Karpas-422 (cell line): ENCODE measurements at regions not wholly inside any gene's neighbourhood (a gene's known extent, or its start where the extent isn't known, plus 50 kb on each side); places are given as distances from the start of the nearest gene placed in this dataset.
"Not testable (repeated sequence)": the region's sequence is repeated elsewhere in the genome, so short reads cannot be mapped to it uniquely, and the experiment has no call there.

Experiments
- DNase-seq: peaks from one replicate; pipeline ENCODE4 v3.0.0-alpha.2; 2015
- H2AFZ ChIP-seq: fragments of 200-600 bp; sonication (generic); 2 replicates; pipeline ENCODE4 v1.6.1; 2014; ENCODE audit warnings: antibody characterized with exemption, low read length, mixed read lengths
- H3K27ac ChIP-seq: fragments of 200-600 bp; sonication (generic); 2 replicates; pipeline ENCODE4 v1.5.1; 2014; ENCODE audit warnings: mild to moderate bottlenecking, low read length, moderate library complexity
- H3K27me3 ChIP-seq: fragments of 200-600 bp; sonication (generic); 2 replicates; pipeline ENCODE4 v1.6.1; 2014; ENCODE audit warnings: low read length, mixed read lengths
- H3K36me3 ChIP-seq: fragments of 200-600 bp; sonication (generic); 2 replicates; pipeline ENCODE4 v1.6.1; 2014; ENCODE audit warnings: low read length, mixed read lengths; ENCODE audit not compliant: insufficient read depth
- H3K4me1 ChIP-seq: fragments of 200-600 bp; sonication (generic); 2 replicates; pipeline ENCODE4 v1.6.1; 2014; ENCODE audit warnings: mild to moderate bottlenecking, low read length, mixed read lengths
- H3K4me2 ChIP-seq: fragments of 200-600 bp; sonication (generic); 2 replicates; pipeline ENCODE4 v1.6.1; 2014; ENCODE audit warnings: low read length, low read depth, mild to moderate bottlenecking; ENCODE audit not compliant: poor library complexity, severe bottlenecking
- H3K4me3 ChIP-seq: fragments of 200-600 bp; sonication (generic); 2 replicates; pipeline ENCODE4 v1.5.1; 2014; ENCODE audit warnings: mild to moderate bottlenecking, antibody characterized with exemption, low read length, mixed read lengths
- H3K79me2 ChIP-seq: fragments of 200-600 bp; sonication (generic); 2 replicates; pipeline ENCODE4 v1.6.1; 2014; ENCODE audit warnings: mild to moderate bottlenecking, low read length, mixed read lengths
- H3K9ac ChIP-seq: fragments of 200-600 bp; sonication (generic); 2 replicates; pipeline ENCODE4 v1.6.0; 2014; ENCODE audit warnings: low read length
- H3K9me2 ChIP-seq: fragments of 200-600 bp; sonication (generic), shearing (Covaris generic); replicated peaks from 2 replicates; pipeline ENCODE4 v1.6.0; 2014; ENCODE audit warnings: mild to moderate bottlenecking, low read length, moderate library complexity; ENCODE audit not compliant: insufficient read depth
- H3K9me3 ChIP-seq: fragments of 300-700, 200-600 bp; sonication (generic); 2 replicates; pipeline ENCODE4 v1.6.1; 2014; ENCODE audit warnings: low read length, mixed read lengths
- H4K20me1 ChIP-seq: fragments of 200-600 bp; sonication (generic); 2 replicates; pipeline ENCODE4 v1.6.1; 2014; ENCODE audit warnings: mild to moderate bottlenecking, antibody characterized with exemption, low read length, low read depth; ENCODE audit not compliant: insufficient read depth

- not testable (repeated sequence) for H3K9me3 ChIP-seq
These were observed 351.5 kb upstream of the NPAP1 start for GRCh38 chr15:24324096-24324495.

GRCh38 chr15:24326513-24326912 is 349.1 kb upstream of the NPAP1 start:
- not testable (repeated sequence) for H3K9me2 ChIP-seq, H3K27ac ChIP-seq, H3K4me3 ChIP-seq, DNase-seq, H3K9ac ChIP-seq, H3K27me3 ChIP-seq, H3K9me3 ChIP-seq, H3K79me2 ChIP-seq, H3K4me2 ChIP-seq, H3K4me1 ChIP-seq, H2AFZ ChIP-seq, H4K20me1 ChIP-seq, H3K36me3 ChIP-seq

More at GRCh38 chr15:24324096-24324495, 351.5 kb upstream of the NPAP1 start:
- H3K36me3 ChIP-seq, H2AFZ ChIP-seq, DNase-seq, H3K79me2 ChIP-seq, H3K4me2 ChIP-seq, H3K27me3 ChIP-seq, H3K27ac ChIP-seq, H3K9ac ChIP-seq, H3K9me2 ChIP-seq, H3K4me1 ChIP-seq, H3K4me3 ChIP-seq, H4K20me1 ChIP-seq: not testable (repeated sequence)

GRCh38 chr15:24331964-24332363 is 343.6 kb upstream of the NPAP1 start:
- H3K27ac ChIP-seq, H3K4me1 ChIP-seq, H3K79me2 ChIP-seq, H3K27me3 ChIP-seq, H3K4me3 ChIP-seq, H3K36me3 ChIP-seq, H3K9me3 ChIP-seq, H3K4me2 ChIP-seq, H2AFZ ChIP-seq, H3K9me2 ChIP-seq, H3K9ac ChIP-seq, DNase-seq, H4K20me1 ChIP-seq: not testable (repeated sequence)

- not testable (repeated sequence) for H3K4me3 ChIP-seq, H4K20me1 ChIP-seq, H3K4me1 ChIP-seq, H3K4me2 ChIP-seq, H3K9ac ChIP-seq, H3K27me3 ChIP-seq, DNase-seq, H3K9me2 ChIP-seq, H3K27ac ChIP-seq, H3K9me3 ChIP-seq, H2AFZ ChIP-seq, H3K79me2 ChIP-seq, H3K36me3 ChIP-seq
These were observed 333.7 kb upstream of the NPAP1 start for GRCh38 chr15:24341876-24342275.

- H4K20me1 ChIP-seq, H3K9ac ChIP-seq, H2AFZ ChIP-seq, H3K4me2 ChIP-seq, H3K36me3 ChIP-seq, H3K4me1 ChIP-seq, H3K27me3 ChIP-seq, H3K4me3 ChIP-seq, H3K9me3 ChIP-seq, H3K79me2 ChIP-seq, DNase-seq, H3K27ac ChIP-seq, H3K9me2 ChIP-seq: not testable (repeated sequence)
These were observed 322.8 kb upstream of the NPAP1 start for GRCh38 chr15:24352777-24353176.

- not testable (repeated sequence) for H3K4me2 ChIP-seq, H3K9me2 ChIP-seq, H3K79me2 ChIP-seq, H3K4me3 ChIP-seq, H3K9me3 ChIP-seq, H3K9ac ChIP-seq, H3K27me3 ChIP-seq, H4K20me1 ChIP-seq, DNase-seq, H3K36me3 ChIP-seq, H2AFZ ChIP-seq, H3K4me1 ChIP-seq, H3K27ac ChIP-seq
These were observed 294.5 kb upstream of the NPAP1 start for GRCh38 chr15:24381103-24381502.

- H3K27me3 ChIP-seq, H3K4me1 ChIP-seq, H3K27ac ChIP-seq, H3K9ac ChIP-seq, H3K36me3 ChIP-seq, H3K4me2 ChIP-seq, H3K79me2 ChIP-seq, H3K9me2 ChIP-seq, H2AFZ ChIP-seq, H3K4me3 ChIP-seq, H4K20me1 ChIP-seq, DNase-seq, H3K9me3 ChIP-seq: not testable (repeated sequence)
These were observed 290.3 kb upstream of the NPAP1 start for GRCh38 chr15:24385258-24385657.

- Histone ChIP-seq H3K4me1 (no peaks in the 10 kb centered on the region), H3K9me2 (no peaks in the 10 kb centered on the region), H4K20me1 (no peaks in the 10 kb centered on the region), H3K4me2 (no peak overlapping the region), H2AFZ (no peak overlapping the region), H3K79me2 (no peaks in the 10 kb centered on the region), H3K27ac (no peak overlapping the region), H3K36me3 (no peaks in the 10 kb centered on the region), H3K9me3 (no peaks in the 10 kb centered on the region; the same call in 1 of the 2 replicates), H3K27me3 (no peaks in the 10 kb centered on the region), H3K4me3 (no peak overlapping the region), H3K9ac (no peak overlapping the region)
- DNase-seq = no peak
These were observed 281.3 kb upstream of the NPAP1 start for GRCh38 chr15:24394303-24394702.

GRCh38 chr15:24412649-24413048 is 262.9 kb upstream of the NPAP1 start:
- H3K79me2 ChIP-seq, H3K9me2 ChIP-seq, H3K9me3 ChIP-seq, H3K4me2 ChIP-seq, H3K9ac ChIP-seq, DNase-seq, H3K27ac ChIP-seq, H4K20me1 ChIP-seq, H3K4me3 ChIP-seq, H3K36me3 ChIP-seq, H2AFZ ChIP-seq, H3K27me3 ChIP-seq, H3K4me1 ChIP-seq: not testable (repeated sequence)
